ENCODE measurements at regions not wholly inside any gene's neighbourhood (a gene's known extent, or its start where the extent isn't known, plus 50 kb on each side); places are given as distances from the start of the nearest gene placed in this dataset.

- no peaks in the 10 kb centered on the region for H3K36me3 ChIP-seq (ENCODE audit: control insufficient read depth in 3 of 3, insufficient read depth in 2 of 3, low read depth in 1 of 3, low read length in 3 of 3)
- no peak for FAIRE-seq
These were observed 389.8 kb upstream of the KCNMB2 start for GRCh38 chr3:178146406-178146831.

DNA sequence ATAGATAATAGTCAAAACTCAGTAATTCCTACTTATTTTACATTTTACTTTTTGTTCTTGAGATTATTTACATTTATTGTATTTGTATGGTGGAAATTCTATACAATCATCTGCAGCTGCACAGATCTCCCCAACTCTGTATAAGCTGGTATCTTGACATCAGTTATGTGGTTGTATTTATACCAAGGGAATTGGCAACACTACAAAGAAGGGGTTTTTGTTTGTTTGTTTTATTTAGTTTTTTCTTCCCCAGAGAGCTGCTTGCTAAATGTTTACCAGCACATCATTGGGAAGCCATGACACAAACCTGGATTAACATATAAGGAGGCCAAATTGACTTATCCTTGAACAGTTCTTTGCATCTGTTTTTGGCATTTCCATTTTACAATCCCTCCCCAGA, 389.2 kb upstream of the KCNMB2 start:
- no peaks in the 10 kb centered on the region for H3K4me1 ChIP-seq (ENCODE audit: control insufficient read depth in 3 of 3, insufficient read depth in 2 of 3, low read depth in 1 of 3, low read length in 2 of 3)
- H3K4me3 ChIP-seq (ENCODE audit: low read depth in 1 of 3, low read length in 3 of 3): no peak overlapping the region
- no peaks in the 10 kb centered on the region for H3K36me3 ChIP-seq (ENCODE audit: control insufficient read depth in 3 of 3, insufficient read depth in 2 of 3, low read depth in 1 of 3, low read length in 3 of 3)
- H3K27ac ChIP-seq (ENCODE audit: low read depth in 1 of 3, low read length in 2 of 3): no peak overlapping the region
- no peaks in the 10 kb centered on the region for H3K9me3 ChIP-seq (ENCODE audit: control insufficient read depth in 2 of 2, insufficient read depth in 1 of 2, low read depth in 1 of 2, low read length in 1 of 2)
- DNase-seq (no peak), FAIRE-seq (no peak)
- no peaks in the 10 kb centered on the region for H3K27me3 ChIP-seq (ENCODE audit: control insufficient read depth in 3 of 3, insufficient read depth in 3 of 3, low read length in 3 of 3)

More at GRCh38 chr3:178146406-178146831, 389.8 kb upstream of the KCNMB2 start:
- Histone ChIP-seq H3K9me3 (ENCODE audit: control insufficient read depth in 2 of 2, insufficient read depth in 1 of 2, low read depth in 1 of 2, low read length in 1 of 2) (no peaks in the 10 kb centered on the region), H3K27me3 (ENCODE audit: control insufficient read depth in 3 of 3, insufficient read depth in 3 of 3, low read length in 3 of 3) (no peaks in the 10 kb centered on the region), H3K27ac (ENCODE audit: low read depth in 1 of 3, low read length in 2 of 3) (no peak overlapping the region), H3K4me1 (ENCODE audit: control insufficient read depth in 3 of 3, insufficient read depth in 2 of 3, low read depth in 1 of 3, low read length in 2 of 3) (no peaks in the 10 kb centered on the region), H3K4me3 (ENCODE audit: low read depth in 1 of 3, low read length in 3 of 3) (no peak overlapping the region)
- DNase-seq: no peak

GRCh38 chr3:178152031-178152806, 384.0 kb upstream of the KCNMB2 start:
- no peaks in the 10 kb centered on the region for H3K36me3 ChIP-seq (ENCODE audit: control insufficient read depth in 3 of 3, insufficient read depth in 2 of 3, low read depth in 1 of 3, low read length in 3 of 3)
- no peak overlapping the region for H3K27ac ChIP-seq (ENCODE audit: low read depth in 1 of 3, low read length in 2 of 3)
- no peaks in the 10 kb centered on the region for H3K9me3 ChIP-seq (ENCODE audit: control insufficient read depth in 2 of 2, insufficient read depth in 1 of 2, low read depth in 1 of 2, low read length in 1 of 2)
- H3K27me3 ChIP-seq (ENCODE audit: control insufficient read depth in 3 of 3, insufficient read depth in 3 of 3, low read length in 3 of 3): no peaks in the 10 kb centered on the region
- no peak overlapping the region for H3K4me3 ChIP-seq (ENCODE audit: low read depth in 1 of 3, low read length in 3 of 3)
- WGBS, 3 donors: 81 to 87% (median 85%) methylated on average over 8 of the region's 8 CpGs
- FAIRE-seq (no peak), DNase-seq (no peak)
- no peaks in the 10 kb centered on the region for H3K4me1 ChIP-seq (ENCODE audit: control insufficient read depth in 3 of 3, insufficient read depth in 2 of 3, low read depth in 1 of 3, low read length in 2 of 3)

DNA sequence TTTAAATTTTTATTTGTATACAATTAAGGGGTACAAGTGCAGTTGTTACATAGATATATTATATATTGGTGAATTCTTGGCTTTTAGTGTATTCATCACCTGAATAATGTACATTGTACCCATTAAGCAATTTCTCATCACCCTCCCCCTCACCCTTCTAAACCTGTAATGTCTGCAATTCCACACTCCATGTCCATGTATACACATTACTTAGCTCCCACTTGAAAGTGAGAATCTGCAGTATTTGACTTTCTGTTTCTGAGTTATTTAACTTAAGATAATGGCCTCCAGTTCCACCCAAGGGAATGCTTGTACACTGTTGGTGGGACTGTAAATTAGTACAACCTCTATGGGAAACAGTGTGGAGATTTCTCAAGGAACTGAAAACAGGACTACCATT, 383.2 kb upstream of the KCNMB2 start:
- Histone ChIP-seq H3K36me3 (ENCODE audit: control insufficient read depth in 3 of 3, insufficient read depth in 2 of 3, low read depth in 1 of 3, low read length in 3 of 3) (no peaks in the 10 kb centered on the region), H3K9me3 (ENCODE audit: control insufficient read depth in 2 of 2, insufficient read depth in 1 of 2, low read depth in 1 of 2, low read length in 1 of 2) (no peaks in the 10 kb centered on the region), H3K4me1 (ENCODE audit: control insufficient read depth in 3 of 3, insufficient read depth in 2 of 3, low read depth in 1 of 3, low read length in 2 of 3) (no peaks in the 10 kb centered on the region), H3K27me3 (ENCODE audit: control insufficient read depth in 3 of 3, insufficient read depth in 3 of 3, low read length in 3 of 3) (no peaks in the 10 kb centered on the region), H3K27ac (ENCODE audit: low read depth in 1 of 3, low read length in 2 of 3) (no peak overlapping the region), H3K4me3 (ENCODE audit: low read depth in 1 of 3, low read length in 3 of 3) (no peak overlapping the region)
- no peak for FAIRE-seq
- DNase-seq: no peak

- Histone ChIP-seq H3K27ac (ENCODE audit: low read depth in 1 of 3, low read length in 2 of 3) (no peak overlapping the region), H3K36me3 (ENCODE audit: control insufficient read depth in 3 of 3, insufficient read depth in 2 of 3, low read depth in 1 of 3, low read length in 3 of 3) (no peaks in the 10 kb centered on the region), H3K4me3 (ENCODE audit: low read depth in 1 of 3, low read length in 3 of 3) (no peak overlapping the region), H3K9me3 (ENCODE audit: control insufficient read depth in 2 of 2, insufficient read depth in 1 of 2, low read depth in 1 of 2, low read length in 1 of 2) (no peaks in the 10 kb centered on the region), H3K4me1 (ENCODE audit: control insufficient read depth in 3 of 3, insufficient read depth in 2 of 3, low read depth in 1 of 3, low read length in 2 of 3) (no peaks in the 10 kb centered on the region), H3K27me3 (ENCODE audit: control insufficient read depth in 3 of 3, insufficient read depth in 3 of 3, low read length in 3 of 3) (no peaks in the 10 kb centered on the region)
- 92 to 98% (median 96%) methylated on average over 2 of the region's 2 CpGs for WGBS, 3 donors
- DNase-seq (no peak), FAIRE-seq (no peak)
These were observed 380.7 kb upstream of the KCNMB2 start for GRCh38 chr3:178155521-178155920.

DNA sequence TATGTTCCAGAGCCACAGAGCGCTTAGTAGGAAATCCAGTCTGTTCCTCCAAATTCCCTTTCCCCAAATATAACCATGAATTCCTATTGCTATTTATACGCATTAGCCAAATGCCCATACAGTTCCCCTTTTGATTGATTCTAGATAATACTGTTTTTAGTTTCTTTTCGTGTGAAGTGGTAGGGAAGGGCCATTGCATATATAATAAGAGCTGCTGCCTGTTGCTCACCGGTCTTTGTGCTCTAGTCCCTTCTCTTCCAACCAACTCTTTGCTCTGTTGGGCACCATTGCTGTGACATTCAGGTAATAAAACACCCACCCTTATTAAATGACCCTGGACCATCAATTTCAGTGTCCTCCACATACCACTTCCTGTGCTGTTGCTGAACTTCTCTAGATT, 379.9 kb upstream of the KCNMB2 start:
- H3K4me1 ChIP-seq (ENCODE audit: control insufficient read depth in 3 of 3, insufficient read depth in 2 of 3, low read depth in 1 of 3, low read length in 2 of 3): no peaks in the 10 kb centered on the region
- H3K36me3 ChIP-seq (ENCODE audit: control insufficient read depth in 3 of 3, insufficient read depth in 2 of 3, low read depth in 1 of 3, low read length in 3 of 3): no peaks in the 10 kb centered on the region
- H3K27ac ChIP-seq (ENCODE audit: low read depth in 1 of 3, low read length in 2 of 3): no peak overlapping the region
- H3K9me3 ChIP-seq (ENCODE audit: control insufficient read depth in 2 of 2, insufficient read depth in 1 of 2, low read depth in 1 of 2, low read length in 1 of 2): no peaks in the 10 kb centered on the region
- no peaks in the 10 kb centered on the region for H3K27me3 ChIP-seq (ENCODE audit: control insufficient read depth in 3 of 3, insufficient read depth in 3 of 3, low read length in 3 of 3)
- FAIRE-seq: no peak
- DNase-seq: no peak
- H3K4me3 ChIP-seq (ENCODE audit: low read depth in 1 of 3, low read length in 3 of 3): no peak overlapping the region
- 66% methylated on average over 4 of the region's 4 CpGs for WGBS, 3 donors

DNA sequence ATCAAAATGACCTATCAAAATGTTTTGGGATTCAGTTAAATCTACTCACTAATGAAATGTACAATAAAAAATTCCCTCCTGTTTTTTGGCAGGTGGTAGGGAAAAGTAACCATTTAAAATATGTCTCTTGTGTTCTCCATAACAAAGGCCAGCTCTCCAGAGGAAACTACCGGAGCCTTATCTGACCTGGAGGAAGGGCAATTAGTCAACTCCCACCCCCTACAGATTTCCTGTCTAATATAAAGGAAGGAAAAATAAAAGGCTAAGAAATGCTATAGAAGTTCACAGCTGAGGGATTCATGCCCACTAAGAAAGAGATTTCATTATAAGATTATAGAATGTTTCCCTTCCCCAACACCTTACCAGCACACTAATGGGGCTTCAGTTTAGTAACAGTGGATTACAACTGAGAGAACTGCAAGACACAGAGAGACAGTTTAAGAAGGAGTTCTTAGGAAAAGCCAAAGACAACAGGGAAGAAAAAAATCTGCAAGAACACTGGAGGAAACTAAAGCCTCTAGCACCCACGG, 376.5 kb upstream of the KCNMB2 start:
- no peak for FAIRE-seq
- WGBS, 3 donors: 61 to 65% (median 61%) methylated on average over 2 of the region's 2 CpGs

GRCh38 chr3:178169421-178169820, 366.8 kb upstream of the KCNMB2 start:
- no peaks in the 10 kb centered on the region for H3K9me3 ChIP-seq (ENCODE audit: control insufficient read depth in 2 of 2, insufficient read depth in 1 of 2, low read depth in 1 of 2, low read length in 1 of 2)
- no peaks in the 10 kb centered on the region for H3K4me1 ChIP-seq (ENCODE audit: control insufficient read depth in 3 of 3, insufficient read depth in 2 of 3, low read depth in 1 of 3, low read length in 2 of 3)
- no peak overlapping the region for H3K4me3 ChIP-seq (ENCODE audit: low read depth in 1 of 3, low read length in 3 of 3)
- no peaks in the 10 kb centered on the region for H3K27me3 ChIP-seq (ENCODE audit: control insufficient read depth in 3 of 3, insufficient read depth in 3 of 3, low read length in 3 of 3)
- no peaks in the 10 kb centered on the region for H3K36me3 ChIP-seq (ENCODE audit: control insufficient read depth in 3 of 3, insufficient read depth in 2 of 3, low read depth in 1 of 3, low read length in 3 of 3)
- WGBS, 3 donors: 78 to 83% (median 81%) methylated on average over 2 of the region's 2 CpGs
- H3K27ac ChIP-seq (ENCODE audit: low read depth in 1 of 3, low read length in 2 of 3): no peak overlapping the region
- no peak for FAIRE-seq
- DNase-seq: no peak

More for the DNA sequence above, 376.5 kb upstream of the KCNMB2 start:
- H3K27ac ChIP-seq (ENCODE audit: low read depth in 1 of 3, low read length in 2 of 3): no peak overlapping the region
- no peak for DNase-seq
- H3K9me3 ChIP-seq (ENCODE audit: control insufficient read depth in 2 of 2, insufficient read depth in 1 of 2, low read depth in 1 of 2, low read length in 1 of 2): no peaks in the 10 kb centered on the region
- no peak overlapping the region for H3K4me3 ChIP-seq (ENCODE audit: low read depth in 1 of 3, low read length in 3 of 3)
- H3K27me3 ChIP-seq (ENCODE audit: control insufficient read depth in 3 of 3, insufficient read depth in 3 of 3, low read length in 3 of 3): no peaks in the 10 kb centered on the region
- no peaks in the 10 kb centered on the region for H3K36me3 ChIP-seq (ENCODE audit: control insufficient read depth in 3 of 3, insufficient read depth in 2 of 3, low read depth in 1 of 3, low read length in 3 of 3)
- no peaks in the 10 kb centered on the region for H3K4me1 ChIP-seq (ENCODE audit: control insufficient read depth in 3 of 3, insufficient read depth in 2 of 3, low read depth in 1 of 3, low read length in 2 of 3)

Measured in small intestine (tissue), 7 donors.